ENCODE measurements at regions not wholly inside any gene's neighbourhood (a gene's known extent, or its start where the extent isn't known, plus 50 kb on each side); places are given as distances from the start of the nearest gene placed in this dataset.

DNA sequence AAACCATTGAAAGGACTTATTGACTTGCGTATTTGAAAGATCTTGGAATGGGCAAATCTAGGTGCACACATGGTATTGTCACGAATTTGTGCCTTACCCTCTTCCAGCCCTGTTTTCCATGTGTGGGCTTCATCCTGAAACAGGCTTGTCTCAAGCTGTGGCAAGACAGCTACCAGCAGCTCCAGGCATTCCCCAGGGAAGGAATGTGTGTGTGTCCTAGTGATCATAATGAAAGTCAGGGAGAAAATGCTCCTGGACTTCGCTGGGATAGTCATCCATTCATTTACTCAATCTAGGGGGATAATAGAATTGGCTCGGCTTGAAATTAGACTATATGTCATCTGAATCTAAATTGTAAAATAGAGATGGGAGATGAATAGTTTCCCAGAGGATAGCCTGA, 676.2 kb downstream of the CBLN4 start:
- TF ChIP-seq, protein P1, sequence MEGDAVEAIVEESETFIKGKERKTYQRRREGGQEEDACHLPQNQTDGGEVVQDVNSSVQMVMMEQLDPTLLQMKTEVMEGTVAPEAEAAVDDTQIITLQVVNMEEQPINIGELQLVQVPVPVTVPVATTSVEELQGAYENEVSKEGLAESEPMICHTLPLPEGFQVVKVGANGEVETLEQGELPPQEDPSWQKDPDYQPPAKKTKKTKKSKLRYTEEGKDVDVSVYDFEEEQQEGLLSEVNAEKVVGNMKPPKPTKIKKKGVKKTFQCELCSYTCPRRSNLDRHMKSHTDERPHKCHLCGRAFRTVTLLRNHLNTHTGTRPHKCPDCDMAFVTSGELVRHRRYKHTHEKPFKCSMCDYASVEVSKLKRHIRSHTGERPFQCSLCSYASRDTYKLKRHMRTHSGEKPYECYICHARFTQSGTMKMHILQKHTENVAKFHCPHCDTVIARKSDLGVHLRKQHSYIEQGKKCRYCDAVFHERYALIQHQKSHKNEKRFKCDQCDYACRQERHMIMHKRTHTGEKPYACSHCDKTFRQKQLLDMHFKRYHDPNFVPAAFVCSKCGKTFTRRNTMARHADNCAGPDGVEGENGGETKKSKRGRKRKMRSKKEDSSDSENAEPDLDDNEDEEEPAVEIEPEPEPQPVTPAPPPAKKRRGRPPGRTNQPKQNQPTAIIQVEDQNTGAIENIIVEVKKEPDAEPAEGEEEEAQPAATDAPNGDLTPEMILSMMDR (IDR thresholded peaks at IDR 0.05) = no peak
- no peak for TF ChIP-seq POLR2A (IDR thresholded peaks at IDR 0.05)
